ENCODE measurements at regions not wholly inside any gene's neighbourhood (a gene's known extent, or its start where the extent isn't known, plus 50 kb on each side); places are given as distances from the start of the nearest gene placed in this dataset.
"Not testable (repeated sequence)": the region's sequence is repeated elsewhere in the genome, so short reads cannot be mapped to it uniquely, and the experiment has no call there.

DNA sequence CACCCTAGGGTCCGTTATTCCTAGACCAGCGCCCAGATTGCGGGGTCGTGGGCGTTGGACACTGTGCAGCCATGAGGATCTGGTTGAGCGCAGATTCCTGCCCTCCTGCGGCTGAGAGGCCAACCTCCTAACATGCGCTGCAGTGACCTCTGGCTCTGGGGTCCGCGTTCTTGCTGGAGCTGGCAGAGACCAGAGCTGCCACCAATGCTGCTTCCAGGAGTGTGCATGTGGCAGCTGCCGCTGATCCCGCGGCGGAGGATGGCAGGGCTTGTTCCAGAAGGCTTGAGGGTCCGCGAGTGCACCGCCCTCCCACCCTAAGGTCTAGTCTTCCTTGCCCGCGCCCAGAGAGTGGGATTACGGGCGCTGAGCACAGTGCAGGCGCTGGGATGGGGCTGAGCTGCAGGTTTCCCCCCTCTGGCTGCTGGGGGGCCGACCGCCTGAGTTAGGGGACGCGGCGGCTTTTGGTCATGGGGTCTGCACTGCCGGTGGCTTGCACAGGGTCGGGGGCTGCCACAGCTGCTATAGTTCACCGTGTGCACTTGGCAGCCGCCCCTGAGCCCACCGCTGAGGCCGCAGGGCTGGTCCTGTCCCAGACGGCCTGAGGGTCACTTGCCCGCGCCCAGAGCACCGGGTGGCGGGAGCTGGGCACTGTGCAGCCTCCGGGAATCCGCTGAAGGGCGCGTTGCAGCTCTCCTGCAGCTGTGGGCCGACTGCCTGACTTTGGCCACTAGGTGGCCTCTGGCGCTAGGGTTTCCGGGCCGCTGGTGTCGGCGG, 145.9 kb downstream of the CCDC74A start:
- TF ChIP-seq TAF1 (IDR thresholded peaks at IDR 0.05; ENCODE audit: borderline replicate concordance, low read depth, low read length) (no peak), POLR2AphosphoS5 (IDR thresholded peaks at IDR 0.05; ENCODE audit: low read depth, low read length) (no peak), POLR2A (IDR thresholded peaks at IDR 0.05; ENCODE audit: low read depth, low read length) (no peak)
- FAIRE-seq (no peak), DNase-seq (ENCODE audit: insufficient read length) (peak; percentile 60)

GRCh38 chr2:131674174-131674507, 146.5 kb downstream of the CCDC74A start:
- FAIRE-seq (no peak), DNase-seq (ENCODE audit: insufficient read length) (no peak)
- TF ChIP-seq POLR2AphosphoS5 (IDR thresholded peaks at IDR 0.05; ENCODE audit: low read depth, low read length) (no peak), TAF1 (IDR thresholded peaks at IDR 0.05; ENCODE audit: borderline replicate concordance, low read depth, low read length) (no peak), POLR2A (IDR thresholded peaks at IDR 0.05; ENCODE audit: low read depth, low read length) (no peak)

GRCh38 chr2:131681611-131682121, 154.0 kb downstream of the CCDC74A start:
- FAIRE-seq; DNase-seq (ENCODE audit: insufficient read length): not testable (repeated sequence)

DNA sequence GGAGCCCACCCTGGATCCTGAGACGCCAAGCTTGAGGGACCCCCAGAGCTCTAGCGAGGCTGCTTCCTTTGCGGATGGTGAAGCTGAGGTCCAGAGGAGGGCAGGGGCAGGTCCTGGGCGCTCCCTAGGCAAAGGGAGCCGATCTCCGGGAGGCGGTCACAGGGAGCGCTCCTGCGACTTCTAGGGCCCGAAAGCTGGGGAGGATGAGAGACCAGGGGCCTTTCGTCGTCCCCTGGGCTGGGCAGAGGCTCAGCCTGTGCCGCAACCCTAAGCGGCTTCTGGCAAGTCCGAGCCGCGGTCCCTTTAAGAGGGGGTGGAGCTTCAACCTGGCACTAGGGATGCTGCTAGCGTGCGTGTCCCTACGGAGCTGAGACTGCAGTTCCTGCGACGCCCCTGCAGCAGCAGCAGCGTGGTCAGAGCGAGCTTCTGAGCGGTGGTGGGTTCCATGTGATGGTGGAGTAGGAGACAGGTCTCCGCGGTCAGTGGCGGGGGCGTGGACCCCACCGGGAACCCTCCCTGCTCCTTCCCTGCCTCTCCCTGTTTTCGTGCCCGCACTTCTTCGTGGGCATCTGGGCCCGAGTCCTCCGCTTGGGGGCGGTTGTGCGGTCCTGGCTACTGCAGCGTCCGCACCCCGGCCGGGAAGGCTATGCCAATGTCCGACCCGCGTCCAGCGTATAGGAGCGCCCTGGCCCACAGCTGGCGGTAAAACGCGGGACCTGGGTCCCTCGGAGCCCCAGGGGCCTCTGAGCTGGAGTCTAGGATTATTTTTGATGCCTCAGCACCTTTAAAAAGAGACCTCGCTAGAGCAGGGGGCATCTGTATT, 154.6 kb downstream of the CCDC74A start:
- FAIRE-seq (no peak), DNase-seq (ENCODE audit: insufficient read length) (peak; percentile 74)
- TF ChIP-seq TAF1 (IDR thresholded peaks at IDR 0.05; ENCODE audit: borderline replicate concordance, low read depth, low read length), result peak; percentile 80
- TF ChIP-seq POLR2A (IDR thresholded peaks at IDR 0.05; ENCODE audit: low read depth, low read length), result peak; percentile 82
- TF ChIP-seq POLR2AphosphoS5 (IDR thresholded peaks at IDR 0.05; ENCODE audit: low read depth, low read length), result peak; percentile 85

- FAIRE-seq; DNase-seq (ENCODE audit: insufficient read length): not testable (repeated sequence)
Observed at GRCh38 chr2:131682945-131683330, 155.2 kb downstream of the CCDC74A start.

DNA sequence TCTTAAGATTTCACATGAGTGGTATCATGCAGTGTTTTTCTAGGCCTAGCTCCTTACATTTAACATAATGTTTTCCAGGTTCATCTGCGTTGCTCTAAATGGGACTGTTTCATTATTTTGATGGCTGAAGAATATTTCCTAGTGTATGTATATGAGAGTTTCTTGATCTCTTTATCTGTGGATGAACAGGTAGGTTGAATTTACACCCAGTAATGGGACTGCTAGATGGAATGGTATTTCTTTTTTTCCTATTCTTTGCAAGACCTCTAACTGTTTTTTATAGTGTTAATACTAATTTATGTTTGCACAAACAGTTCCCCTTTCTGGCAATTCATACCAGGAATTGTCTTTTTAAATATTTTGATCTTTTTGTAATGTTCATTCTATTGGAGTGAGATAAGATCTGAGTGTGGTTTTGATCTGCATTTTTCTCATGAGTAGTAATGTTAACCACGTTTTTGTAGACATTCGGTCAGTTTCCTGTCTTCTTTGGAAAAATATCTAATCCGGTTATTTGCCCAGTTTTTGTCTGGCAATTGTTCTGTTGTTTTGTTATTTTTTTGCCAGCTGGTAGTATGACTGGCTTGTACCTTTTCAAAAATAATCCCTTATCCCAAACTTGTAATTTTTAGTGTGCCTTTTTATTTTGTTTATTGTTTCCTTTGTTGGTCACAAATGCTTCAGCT, 157.1 kb downstream of the CCDC74A start:
- FAIRE-seq; DNase-seq (ENCODE audit: insufficient read length): not testable (repeated sequence)

GRCh38 chr2:131686164-131686893, 158.6 kb downstream of the CCDC74A start:
- not testable (repeated sequence) for DNase-seq (ENCODE audit: insufficient read length); FAIRE-seq

GRCh38 chr2:131686894-131687238, 159.2 kb downstream of the CCDC74A start:
- not testable (repeated sequence) for DNase-seq (ENCODE audit: insufficient read length); FAIRE-seq

DNA sequence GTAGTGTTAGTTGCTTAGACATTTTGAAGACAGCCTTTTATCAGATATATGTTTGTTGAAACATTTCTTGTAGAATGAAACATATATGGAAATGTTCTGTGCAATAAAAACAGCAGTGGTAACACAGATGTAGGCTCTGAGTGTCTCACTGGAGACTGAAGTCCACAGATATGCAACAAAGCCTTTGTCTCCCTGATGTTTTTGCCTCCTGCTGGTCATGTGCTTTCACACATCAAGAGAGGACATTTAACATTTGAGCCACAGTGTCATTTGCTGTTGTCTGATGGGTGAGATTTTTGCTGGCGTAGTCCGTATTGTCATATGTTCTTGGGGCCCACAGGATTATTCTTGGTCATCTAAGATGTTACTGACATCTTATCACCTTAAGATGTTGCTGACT, 161.4 kb downstream of the CCDC74A start:
- FAIRE-seq; DNase-seq (ENCODE audit: insufficient read length): not testable (repeated sequence)

DNA sequence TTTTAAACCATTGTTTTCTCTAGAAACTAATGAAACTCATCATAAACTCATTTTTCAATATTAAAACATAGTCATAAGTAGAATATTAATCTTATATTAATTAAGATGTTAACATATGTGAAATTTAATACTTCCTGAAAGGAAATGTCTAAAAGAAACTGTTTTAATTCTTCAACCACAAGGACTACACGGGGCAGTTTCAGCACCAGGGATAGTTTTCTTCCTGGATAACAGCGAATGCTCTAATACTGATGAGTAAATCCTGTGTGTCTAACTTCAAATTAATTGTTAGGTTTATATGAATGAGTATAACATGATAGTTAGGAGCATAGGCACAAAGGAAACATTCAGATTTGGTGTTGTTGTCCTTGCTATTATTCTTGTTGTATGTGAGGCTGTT, 183.6 kb downstream of the CCDC74A start:
- not testable (repeated sequence) for DNase-seq (ENCODE audit: insufficient read length); FAIRE-seq

DNA sequence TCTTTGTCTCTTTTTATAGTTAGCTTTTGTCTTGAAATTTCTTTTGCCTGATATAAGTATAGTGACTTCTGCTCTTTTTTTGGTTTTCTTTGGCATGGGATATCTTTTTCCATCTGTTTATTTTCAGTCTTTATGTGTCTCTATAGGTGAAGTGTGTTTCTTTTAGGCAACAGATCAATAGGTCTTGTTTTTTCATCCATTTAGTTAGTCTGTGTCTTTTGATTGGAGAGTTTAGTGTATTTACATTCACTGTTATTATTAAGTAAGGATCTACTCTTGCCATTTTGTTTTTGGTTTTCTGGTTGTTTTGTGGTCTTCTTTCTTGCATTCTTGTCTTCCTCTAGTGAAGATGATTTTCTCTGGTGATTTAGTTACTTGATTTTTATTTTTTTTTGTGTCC, 190.2 kb downstream of the CCDC74A start:
- not testable (repeated sequence) for DNase-seq (ENCODE audit: insufficient read length); FAIRE-seq

DNA sequence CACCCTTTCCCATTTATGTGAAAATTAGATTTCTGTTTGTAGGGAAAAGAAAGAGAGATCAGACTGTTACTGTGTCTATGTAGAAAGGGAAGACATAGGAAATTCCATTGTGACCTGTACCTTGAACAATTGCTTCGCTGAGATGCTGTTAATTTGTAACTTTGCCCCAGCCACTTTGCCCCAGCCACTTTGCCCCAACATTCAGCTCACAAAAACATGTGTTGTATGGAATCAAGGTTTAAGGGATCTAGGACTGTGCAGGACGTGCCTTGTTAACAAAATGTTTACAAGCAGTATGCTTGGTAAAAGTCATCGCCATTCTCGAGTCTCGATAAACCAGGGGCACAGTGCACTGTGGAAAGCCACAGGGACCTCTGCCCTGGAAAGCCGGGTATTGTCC, 193.5 kb downstream of the CCDC74A start:
- FAIRE-seq; DNase-seq (ENCODE audit: insufficient read length): not testable (repeated sequence)

GRCh38 chr2:131722256-131722655, 194.6 kb downstream of the CCDC74A start:
- FAIRE-seq; DNase-seq (ENCODE audit: insufficient read length): not testable (repeated sequence)
